HG03378 (cell line): ENCODE measurements at regions not wholly inside any gene's neighbourhood (a gene's known extent, or its start where the extent isn't known, plus 50 kb on each side); places are given as distances from the start of the nearest gene placed in this dataset.
A peak's percentile ranks its signal among the peaks of the same experiment; 100 is the strongest.
"Not testable (repeated sequence)": the region's sequence is repeated elsewhere in the genome, so short reads cannot be mapped to it uniquely, and the experiment has no call there.

Source experiments
- ATAC-seq: cut with Tn5 transposase; IDR thresholded peaks from one replicate; pipeline ENCODE4 v1.9.1; 2021; ENCODE audit warnings: mild to moderate bottlenecking, moderate library complexity; ENCODE audit not compliant: unreplicated experiment

GRCh38 chr14:49946320-49947141 is 53.6 kb downstream of the ARF6 start:
- ATAC-seq = no peak

- ATAC-seq = no peak
Measured at GRCh38 chr14:49947506-49947905, 54.6 kb downstream of the ARF6 start.

GRCh38 chr14:49950275-49951228 is 57.7 kb downstream of the ARF6 start:
- no peak for ATAC-seq

- no peak for ATAC-seq
Measured at GRCh38 chr14:49951229-49951607, 58.3 kb downstream of the ARF6 start.

- ATAC-seq = no peak
Measured at GRCh38 chr14:49951691-49952345, 58.9 kb downstream of the ARF6 start.

- ATAC-seq = no peak
Measured at GRCh38 chr14:49953196-49953595, 60.3 kb downstream of the ARF6 start.

- no peak for ATAC-seq
Measured at GRCh38 chr14:49954171-49954631, 61.3 kb downstream of the ARF6 start.

- ATAC-seq = no peak
Measured at GRCh38 chr14:49955024-49955423, 62.1 kb downstream of the ARF6 start.

- no peak for ATAC-seq
Measured at GRCh38 chr14:49957089-49957852, 64.4 kb downstream of the ARF6 start.

- peak; percentile 42 for ATAC-seq
Measured at GRCh38 chr14:49959822-49960408, 67.0 kb downstream of the ARF6 start.

GRCh38 chr14:49960453-49960852 is 67.6 kb downstream of the ARF6 start:
- no peak for ATAC-seq

GRCh38 chr14:49961270-49962222 is 68.7 kb downstream of the ARF6 start:
- peak; percentile 64 for ATAC-seq

GRCh38 chr14:49962621-49963020 is 69.7 kb downstream of the ARF6 start:
- ATAC-seq = peak; percentile 56

- ATAC-seq = not testable (repeated sequence)
Measured at GRCh38 chr14:49965068-49965651, 72.3 kb downstream of the ARF6 start.

- ATAC-seq = no peak
Measured at GRCh38 chr14:49966304-49966809, 73.5 kb downstream of the ARF6 start.

GRCh38 chr14:49966971-49967630 is 74.2 kb downstream of the ARF6 start:
- ATAC-seq = no peak

- ATAC-seq = no peak
Measured at GRCh38 chr14:49969961-49970360, 77.1 kb downstream of the ARF6 start.
